ENCODE measurements at regions not wholly inside any gene's neighbourhood (a gene's known extent, or its start where the extent isn't known, plus 50 kb on each side); places are given as distances from the start of the nearest gene placed in this dataset.
"Not testable (repeated sequence)": the region's sequence is repeated elsewhere in the genome, so short reads cannot be mapped to it uniquely, and the experiment has no call there.

- not testable (repeated sequence) for DNase-seq (ENCODE audit: low read depth in 3 of 3)
Measured at GRCh38 chr22:15835729-15836128, 145.9 kb downstream of the POTEH start.

- DNase-seq (ENCODE audit: low read depth in 3 of 3), result not testable (repeated sequence)
Measured at GRCh38 chr22:15849772-15850171, 159.9 kb downstream of the POTEH start.

- DNase-seq (ENCODE audit: low read depth in 3 of 3), result not testable (repeated sequence)
Measured at GRCh38 chr22:15853716-15854373, 164.0 kb downstream of the POTEH start.

GRCh38 chr22:15854421-15854820, 164.6 kb downstream of the POTEH start:
- DNase-seq (ENCODE audit: low read depth in 3 of 3), result peak in 1 of 3 experiments; percentile 2

GRCh38 chr22:15854978-15855377, 165.2 kb downstream of the POTEH start:
- not testable (repeated sequence) for DNase-seq (ENCODE audit: low read depth in 3 of 3)

- DNase-seq (ENCODE audit: low read depth in 3 of 3), result not testable (repeated sequence)
Measured at GRCh38 chr22:15880926-15881325, 191.1 kb downstream of the POTEH start.

GRCh38 chr22:15904326-15904725, 214.5 kb downstream of the POTEH start:
- DNase-seq (ENCODE audit: low read depth in 3 of 3), result not testable (repeated sequence)

- not testable (repeated sequence) for DNase-seq (ENCODE audit: low read depth in 3 of 3)
Measured at GRCh38 chr22:15911704-15912103, 221.9 kb downstream of the POTEH start.

GRCh38 chr22:15919120-15919519, 229.3 kb downstream of the POTEH start:
- DNase-seq (ENCODE audit: low read depth in 3 of 3), result not testable (repeated sequence)

- DNase-seq (ENCODE audit: low read depth in 3 of 3), result not testable (repeated sequence)
Measured at GRCh38 chr22:15920941-15921340, 231.1 kb downstream of the POTEH start.

- not testable (repeated sequence) for DNase-seq (ENCODE audit: low read depth in 3 of 3)
Measured at GRCh38 chr22:15922132-15922531, 232.3 kb downstream of the POTEH start.

GRCh38 chr22:15922666-15923065, 232.8 kb downstream of the POTEH start:
- not testable (repeated sequence) for DNase-seq (ENCODE audit: low read depth in 3 of 3)

- not testable (repeated sequence) for DNase-seq (ENCODE audit: low read depth in 3 of 3)
Measured at GRCh38 chr22:15924820-15925219, 235.0 kb downstream of the POTEH start.

- DNase-seq (ENCODE audit: low read depth in 3 of 3), result not testable (repeated sequence)
Measured at GRCh38 chr22:15927172-15927571, 237.3 kb downstream of the POTEH start.
